ENCODE measurements at regions not wholly inside any gene's neighbourhood (a gene's known extent, or its start where the extent isn't known, plus 50 kb on each side); places are given as distances from the start of the nearest gene placed in this dataset.

GRCh38 chr10:130746311-130746710 lies 565.2 kb downstream of the TCERG1L start:
- H3K4ac ChIP-seq (ENCODE audit: low read depth in 1 of 2, low read length in 2 of 2), result no peak overlapping the region
- H3K18ac ChIP-seq (ENCODE audit: low read depth in 1 of 2, low read length in 2 of 2), result no peak overlapping the region
- H2BK5ac ChIP-seq (ENCODE audit: low read depth, low read length, poor library complexity, severe bottlenecking), result no peak overlapping the region
- no peak overlapping the region for H3K4me3 ChIP-seq (ENCODE audit: insufficient read depth in 1 of 2, low read depth in 1 of 2, low read length in 2 of 2)
- H3K9me3 ChIP-seq (ENCODE audit: control insufficient read depth, low read length), result no peaks in the 10 kb centered on the region
- no peak overlapping the region for H3K4me2 ChIP-seq (ENCODE audit: low read length, poor library complexity, severe bottlenecking)
- no peaks in the 10 kb centered on the region for H3K36me3 ChIP-seq (ENCODE audit: control insufficient read depth in 1 of 2, insufficient read depth in 2 of 2, low read depth in 1 of 2, low read length in 2 of 2)
- H3K27me3 ChIP-seq (ENCODE audit: control insufficient read depth in 1 of 2, insufficient read depth in 1 of 2, low read length in 2 of 2), result no peaks in the 10 kb centered on the region
- H3K9ac ChIP-seq (ENCODE audit: low read length), result no peak overlapping the region
- H3K23ac ChIP-seq (ENCODE audit: low read length in 2 of 2), result no peak overlapping the region
- no peak overlapping the region for H3K27ac ChIP-seq (ENCODE audit: low read length, poor library complexity, severe bottlenecking)
- H4K8ac ChIP-seq (ENCODE audit: low read length), result no peak overlapping the region
- no peak overlapping the region for H2AK5ac ChIP-seq (ENCODE audit: low read length, severe bottlenecking)
- 70% methylated on average over 5 of the region's 5 CpGs for WGBS
- no peak overlapping the region for H2AFZ ChIP-seq (ENCODE audit: low read depth, low read length)
- no peaks in the 10 kb centered on the region for H3K79me1 ChIP-seq (replicated peaks; ENCODE audit: low read length, poor library complexity, severe bottlenecking)
- no peak overlapping the region for H2BK120ac ChIP-seq (ENCODE audit: low read depth, low read length)
- H3K14ac ChIP-seq (ENCODE audit: low read length in 2 of 2), result no peak overlapping the region
- no peak overlapping the region for H2BK12ac ChIP-seq (ENCODE audit: low read length in 2 of 2)
- no peak overlapping the region for H4K91ac ChIP-seq (ENCODE audit: low read length)
- H2BK15ac ChIP-seq (ENCODE audit: low read depth, poor library complexity, severe bottlenecking), result no peak overlapping the region
- DNase-seq, result no peak
- no peaks in the 10 kb centered on the region for H3K4me1 ChIP-seq (ENCODE audit: control insufficient read depth, insufficient read depth, low read depth, low read length)

- 58% methylated on average over 11 of the region's 11 CpGs for WGBS
- H2BK12ac ChIP-seq (ENCODE audit: low read length in 2 of 2), result no peak overlapping the region
Measured at GRCh38 chr10:130747356-130747755, 564.2 kb downstream of the TCERG1L start.

GRCh38 chr10:130747946-130748345 lies 563.6 kb downstream of the TCERG1L start:
- Histone ChIP-seq H2BK12ac (ENCODE audit: low read length in 2 of 2) (no peak overlapping the region), H4K91ac (ENCODE audit: low read length) (no peak overlapping the region)
- WGBS, result 82% methylated on average over 13 of the region's 13 CpGs

More at GRCh38 chr10:130747356-130747755, 564.2 kb downstream of the TCERG1L start:
- no peak overlapping the region for H3K23ac ChIP-seq (ENCODE audit: low read length in 2 of 2)
- H2BK15ac ChIP-seq (ENCODE audit: low read depth, poor library complexity, severe bottlenecking), result no peak overlapping the region
- no peaks in the 10 kb centered on the region for H3K36me3 ChIP-seq (ENCODE audit: control insufficient read depth in 1 of 2, insufficient read depth in 2 of 2, low read depth in 1 of 2, low read length in 2 of 2)
- no peak overlapping the region for H3K4me3 ChIP-seq (ENCODE audit: insufficient read depth in 1 of 2, low read depth in 1 of 2, low read length in 2 of 2)
- no peak overlapping the region for H2BK5ac ChIP-seq (ENCODE audit: low read depth, low read length, poor library complexity, severe bottlenecking)
- H3K4me1 ChIP-seq (ENCODE audit: control insufficient read depth, insufficient read depth, low read depth, low read length), result no peaks in the 10 kb centered on the region
- H3K27ac ChIP-seq (ENCODE audit: low read length, poor library complexity, severe bottlenecking), result no peak overlapping the region
- H3K27me3 ChIP-seq (ENCODE audit: control insufficient read depth in 1 of 2, insufficient read depth in 1 of 2, low read length in 2 of 2), result no peaks in the 10 kb centered on the region
- no peak overlapping the region for H2AFZ ChIP-seq (ENCODE audit: low read depth, low read length)
- no peak overlapping the region for H2BK120ac ChIP-seq (ENCODE audit: low read depth, low read length)
- H3K9ac ChIP-seq (ENCODE audit: low read length), result no peak overlapping the region
- H3K79me1 ChIP-seq (replicated peaks; ENCODE audit: low read length, poor library complexity, severe bottlenecking), result no peaks in the 10 kb centered on the region
- H2AK5ac ChIP-seq (ENCODE audit: low read length, severe bottlenecking), result no peak overlapping the region
- H3K4me2 ChIP-seq (ENCODE audit: low read length, poor library complexity, severe bottlenecking), result no peak overlapping the region
- H4K91ac ChIP-seq (ENCODE audit: low read length), result no peak overlapping the region
- no peak overlapping the region for H3K18ac ChIP-seq (ENCODE audit: low read depth in 1 of 2, low read length in 2 of 2)
- H3K4ac ChIP-seq (ENCODE audit: low read depth in 1 of 2, low read length in 2 of 2), result no peak overlapping the region
- no peak for DNase-seq
- H3K9me3 ChIP-seq (ENCODE audit: control insufficient read depth, low read length), result no peaks in the 10 kb centered on the region
- no peak overlapping the region for H4K8ac ChIP-seq (ENCODE audit: low read length)
- H3K14ac ChIP-seq (ENCODE audit: low read length in 2 of 2), result no peak overlapping the region

GRCh38 chr10:130748409-130749057 lies 563.0 kb downstream of the TCERG1L start:
- Histone ChIP-seq H2BK120ac (ENCODE audit: low read depth, low read length) (no peak overlapping the region), H2BK12ac (ENCODE audit: low read length in 2 of 2) (no peak overlapping the region), H3K79me1 (replicated peaks; ENCODE audit: low read length, poor library complexity, severe bottlenecking) (no peaks in the 10 kb centered on the region), H4K91ac (ENCODE audit: low read length) (no peak overlapping the region), H3K23ac (ENCODE audit: low read length in 2 of 2) (no peak overlapping the region), H3K14ac (ENCODE audit: low read length in 2 of 2) (no peak overlapping the region), H3K4me2 (ENCODE audit: low read length, poor library complexity, severe bottlenecking) (no peak overlapping the region), H4K8ac (ENCODE audit: low read length) (no peak overlapping the region), H2AK5ac (ENCODE audit: low read length, severe bottlenecking) (no peak overlapping the region), H3K9ac (ENCODE audit: low read length) (no peak overlapping the region), H2BK5ac (ENCODE audit: low read depth, low read length, poor library complexity, severe bottlenecking) (no peak overlapping the region), H3K18ac (ENCODE audit: low read depth in 1 of 2, low read length in 2 of 2) (no peak overlapping the region), H2AFZ (ENCODE audit: low read depth, low read length) (no peak overlapping the region), H3K4me3 (ENCODE audit: insufficient read depth in 1 of 2, low read depth in 1 of 2, low read length in 2 of 2) (no peak overlapping the region), H3K27ac (ENCODE audit: low read length, poor library complexity, severe bottlenecking) (no peak overlapping the region), H3K4ac (ENCODE audit: low read depth in 1 of 2, low read length in 2 of 2) (no peak overlapping the region), H3K9me3 (ENCODE audit: control insufficient read depth, low read length) (no peaks in the 10 kb centered on the region), H3K36me3 (ENCODE audit: control insufficient read depth in 1 of 2, insufficient read depth in 2 of 2, low read depth in 1 of 2, low read length in 2 of 2) (no peaks in the 10 kb centered on the region), H3K27me3 (ENCODE audit: control insufficient read depth in 1 of 2, insufficient read depth in 1 of 2, low read length in 2 of 2) (no peaks in the 10 kb centered on the region), H3K4me1 (ENCODE audit: control insufficient read depth, insufficient read depth, low read depth, low read length) (no peaks in the 10 kb centered on the region), H2BK15ac (ENCODE audit: low read depth, poor library complexity, severe bottlenecking) (no peak overlapping the region)
- WGBS, result 64% methylated on average over 11 of the region's 14 CpGs
- no peak for DNase-seq

More at GRCh38 chr10:130747946-130748345, 563.6 kb downstream of the TCERG1L start:
- Histone ChIP-seq H2BK5ac (ENCODE audit: low read depth, low read length, poor library complexity, severe bottlenecking) (no peak overlapping the region), H3K14ac (ENCODE audit: low read length in 2 of 2) (no peak overlapping the region), H3K4me1 (ENCODE audit: control insufficient read depth, insufficient read depth, low read depth, low read length) (no peaks in the 10 kb centered on the region), H3K9ac (ENCODE audit: low read length) (no peak overlapping the region), H2BK15ac (ENCODE audit: low read depth, poor library complexity, severe bottlenecking) (no peak overlapping the region), H3K4me2 (ENCODE audit: low read length, poor library complexity, severe bottlenecking) (no peak overlapping the region), H4K8ac (ENCODE audit: low read length) (no peak overlapping the region), H2AFZ (ENCODE audit: low read depth, low read length) (no peak overlapping the region), H3K18ac (ENCODE audit: low read depth in 1 of 2, low read length in 2 of 2) (no peak overlapping the region), H3K4me3 (ENCODE audit: insufficient read depth in 1 of 2, low read depth in 1 of 2, low read length in 2 of 2) (no peak overlapping the region), H3K27me3 (ENCODE audit: control insufficient read depth in 1 of 2, insufficient read depth in 1 of 2, low read length in 2 of 2) (no peaks in the 10 kb centered on the region), H3K23ac (ENCODE audit: low read length in 2 of 2) (no peak overlapping the region), H2BK120ac (ENCODE audit: low read depth, low read length) (no peak overlapping the region), H3K9me3 (ENCODE audit: control insufficient read depth, low read length) (no peaks in the 10 kb centered on the region), H2AK5ac (ENCODE audit: low read length, severe bottlenecking) (no peak overlapping the region), H3K36me3 (ENCODE audit: control insufficient read depth in 1 of 2, insufficient read depth in 2 of 2, low read depth in 1 of 2, low read length in 2 of 2) (no peaks in the 10 kb centered on the region), H3K4ac (ENCODE audit: low read depth in 1 of 2, low read length in 2 of 2) (no peak overlapping the region), H3K27ac (ENCODE audit: low read length, poor library complexity, severe bottlenecking) (no peak overlapping the region), H3K79me1 (replicated peaks; ENCODE audit: low read length, poor library complexity, severe bottlenecking) (no peaks in the 10 kb centered on the region)
- DNase-seq, result no peak
